ENCODE measurements at regions not wholly inside any gene's neighbourhood (a gene's known extent, or its start where the extent isn't known, plus 50 kb on each side); places are given as distances from the start of the nearest gene placed in this dataset.

DNA sequence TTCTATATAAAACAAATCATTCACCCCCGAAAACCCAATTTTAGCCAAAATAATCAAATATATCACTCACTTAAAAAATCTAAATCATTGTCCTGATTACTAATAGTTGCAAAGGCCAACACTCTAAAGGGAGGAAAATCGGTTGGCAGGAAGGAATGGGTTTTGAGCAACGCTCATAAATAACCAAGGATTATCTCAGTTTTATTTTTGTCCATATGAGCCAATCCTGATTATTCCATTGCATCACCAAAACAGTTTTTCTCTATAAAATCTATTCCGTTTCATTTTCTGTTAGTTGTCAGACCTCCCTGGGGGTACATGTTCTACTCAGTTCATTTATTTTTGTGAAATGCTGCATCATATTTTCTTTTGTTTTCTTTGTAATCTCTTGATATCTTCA is 174.1 kb downstream of the LRATD1 start:
- TF ChIP-seq, protein P1, sequence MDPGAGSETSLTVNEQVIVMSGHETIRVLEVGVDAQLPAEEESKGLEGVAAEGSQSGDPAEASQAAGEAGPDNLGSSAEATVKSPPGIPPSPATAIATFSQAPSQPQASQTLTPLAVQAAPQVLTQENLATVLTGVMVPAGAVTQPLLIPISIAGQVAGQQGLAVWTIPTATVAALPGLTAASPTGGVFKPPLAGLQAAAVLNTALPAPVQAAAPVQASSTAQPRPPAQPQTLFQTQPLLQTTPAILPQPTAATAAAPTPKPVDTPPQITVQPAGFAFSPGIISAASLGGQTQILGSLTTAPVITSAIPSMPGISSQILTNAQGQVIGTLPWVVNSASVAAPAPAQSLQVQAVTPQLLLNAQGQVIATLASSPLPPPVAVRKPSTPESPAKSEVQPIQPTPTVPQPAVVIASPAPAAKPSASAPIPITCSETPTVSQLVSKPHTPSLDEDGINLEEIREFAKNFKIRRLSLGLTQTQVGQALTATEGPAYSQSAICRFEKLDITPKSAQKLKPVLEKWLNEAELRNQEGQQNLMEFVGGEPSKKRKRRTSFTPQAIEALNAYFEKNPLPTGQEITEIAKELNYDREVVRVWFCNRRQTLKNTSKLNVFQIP (CRISPR knock-in tag; IDR thresholded peaks at IDR 0.05; ENCODE audit: borderline replicate concordance, low read depth), result no peak
- no peak for TF ChIP-seq ZNF565 (CRISPR knock-in tag; conservative IDR thresholded peaks at IDR 0.05; ENCODE audit: low read depth)
- TF ChIP-seq OSR1 (CRISPR knock-in tag; IDR thresholded peaks at IDR 0.05), result no peak
- no peak for ATAC-seq

- TF ChIP-seq ARNTL (CRISPR knock-in tag; IDR thresholded peaks at IDR 0.05; ENCODE audit: borderline replicate concordance, low read depth) (no peak), ESRRG (CRISPR knock-in tag; IDR thresholded peaks at IDR 0.05) (no peak), TCF4 (CRISPR knock-in tag; IDR thresholded peaks at IDR 0.05; ENCODE audit: borderline replicate concordance) (no peak), ZNF70 (CRISPR knock-in tag; IDR thresholded peaks at IDR 0.05) (no peak), ZC3H10 (CRISPR knock-in tag; IDR thresholded peaks at IDR 0.05) (no peak), CSRNP3 (CRISPR knock-in tag; IDR thresholded peaks at IDR 0.05) (no peak), CREB5 (CRISPR knock-in tag; IDR thresholded peaks at IDR 0.05; ENCODE audit: low read depth) (no peak), PATZ1 (CRISPR knock-in tag; IDR thresholded peaks at IDR 0.05; ENCODE audit: borderline replicate concordance) (no peak), ISL1 (CRISPR knock-in tag; IDR thresholded peaks at IDR 0.05) (no peak), PPARA (CRISPR knock-in tag; IDR thresholded peaks at IDR 0.05; ENCODE audit: borderline replicate concordance) (no peak), GLIS3 (CRISPR knock-in tag; IDR thresholded peaks at IDR 0.05) (no peak), ZNF565 (CRISPR knock-in tag; conservative IDR thresholded peaks at IDR 0.05; ENCODE audit: low read depth) (no peak), RARB (CRISPR knock-in tag; IDR thresholded peaks at IDR 0.05) (no peak)
- TF ChIP-seq, protein P2, sequence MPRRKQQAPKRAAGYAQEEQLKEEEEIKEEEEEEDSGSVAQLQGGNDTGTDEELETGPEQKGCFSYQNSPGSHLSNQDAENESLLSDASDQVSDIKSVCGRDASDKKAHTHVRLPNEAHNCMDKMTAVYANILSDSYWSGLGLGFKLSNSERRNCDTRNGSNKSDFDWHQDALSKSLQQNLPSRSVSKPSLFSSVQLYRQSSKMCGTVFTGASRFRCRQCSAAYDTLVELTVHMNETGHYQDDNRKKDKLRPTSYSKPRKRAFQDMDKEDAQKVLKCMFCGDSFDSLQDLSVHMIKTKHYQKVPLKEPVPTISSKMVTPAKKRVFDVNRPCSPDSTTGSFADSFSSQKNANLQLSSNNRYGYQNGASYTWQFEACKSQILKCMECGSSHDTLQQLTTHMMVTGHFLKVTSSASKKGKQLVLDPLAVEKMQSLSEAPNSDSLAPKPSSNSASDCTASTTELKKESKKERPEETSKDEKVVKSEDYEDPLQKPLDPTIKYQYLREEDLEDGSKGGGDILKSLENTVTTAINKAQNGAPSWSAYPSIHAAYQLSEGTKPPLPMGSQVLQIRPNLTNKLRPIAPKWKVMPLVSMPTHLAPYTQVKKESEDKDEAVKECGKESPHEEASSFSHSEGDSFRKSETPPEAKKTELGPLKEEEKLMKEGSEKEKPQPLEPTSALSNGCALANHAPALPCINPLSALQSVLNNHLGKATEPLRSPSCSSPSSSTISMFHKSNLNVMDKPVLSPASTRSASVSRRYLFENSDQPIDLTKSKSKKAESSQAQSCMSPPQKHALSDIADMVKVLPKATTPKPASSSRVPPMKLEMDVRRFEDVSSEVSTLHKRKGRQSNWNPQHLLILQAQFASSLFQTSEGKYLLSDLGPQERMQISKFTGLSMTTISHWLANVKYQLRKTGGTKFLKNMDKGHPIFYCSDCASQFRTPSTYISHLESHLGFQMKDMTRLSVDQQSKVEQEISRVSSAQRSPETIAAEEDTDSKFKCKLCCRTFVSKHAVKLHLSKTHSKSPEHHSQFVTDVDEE (CRISPR knock-in tag; IDR thresholded peaks at IDR 0.05), result no peak
- TF ChIP-seq, protein P1 (CRISPR knock-in tag; IDR thresholded peaks at IDR 0.05; ENCODE audit: borderline replicate concordance, low read depth), result no peak
- ATAC-seq, result no peak
Observed at GRCh38 chr2:14815201-14815600, 182.7 kb downstream of the LRATD1 start.

GRCh38 chr2:14816069-14817060 is 183.8 kb downstream of the LRATD1 start:
- no peak for TF ChIP-seq ZNF8 (CRISPR knock-in tag; IDR thresholded peaks at IDR 0.05)
- TF ChIP-seq TCF4 (CRISPR knock-in tag; IDR thresholded peaks at IDR 0.05; ENCODE audit: borderline replicate concordance), result no peak
- no peak for TF ChIP-seq OSR1 (CRISPR knock-in tag; IDR thresholded peaks at IDR 0.05)
- no peak for TF ChIP-seq ZC3H10 (CRISPR knock-in tag; IDR thresholded peaks at IDR 0.05)
- no peak for TF ChIP-seq CREB5 (CRISPR knock-in tag; IDR thresholded peaks at IDR 0.05; ENCODE audit: low read depth)
- TF ChIP-seq RARB (CRISPR knock-in tag; IDR thresholded peaks at IDR 0.05), result no peak
- TF ChIP-seq SNAI2 (CRISPR knock-in tag; IDR thresholded peaks at IDR 0.05), result no peak
- TF ChIP-seq ZFP30 (CRISPR knock-in tag; IDR thresholded peaks at IDR 0.05), result no peak
- TF ChIP-seq, protein P2 (CRISPR knock-in tag; IDR thresholded peaks at IDR 0.05), result no peak
- no peak for TF ChIP-seq TOX (CRISPR knock-in tag; IDR thresholded peaks at IDR 0.05; ENCODE audit: borderline replicate concordance)
- no peak for TF ChIP-seq ZNF70 (CRISPR knock-in tag; IDR thresholded peaks at IDR 0.05)
- TF ChIP-seq ISL1 (CRISPR knock-in tag; IDR thresholded peaks at IDR 0.05), result no peak
- no peak for ATAC-seq
